22Rv1 (cell line): ENCODE measurements at regions not wholly inside any gene's neighbourhood (a gene's known extent, or its start where the extent isn't known, plus 50 kb on each side); places are given as distances from the start of the nearest gene placed in this dataset.

Source experiments
- CTCF ChIP-seq: fragments of 450-650 bp; IDR thresholded peaks from 2 replicates; pipeline ENCODE4 v1.5.1; 2017; ENCODE audit warnings: mild to moderate bottlenecking
- ZFX ChIP-seq: fragments of 450-650 bp; IDR thresholded peaks from 2 replicates; pipeline ENCODE4 v1.6.1; 2017; ENCODE audit warnings: antibody characterized with exemption, borderline replicate concordance

GRCh38 chr16:85211271-85211801, 99.1 kb upstream of the CIBAR2 start:
- TF ChIP-seq CTCF: no peak
- no peak for TF ChIP-seq ZFX
